GM23338 (cell line): ENCODE measurements at regions not wholly inside any gene's neighbourhood (a gene's known extent, or its start where the extent isn't known, plus 50 kb on each side); places are given as distances from the start of the nearest gene placed in this dataset.

Source experiments
- ATAC-seq: fragments of 200-7000 bp; cut with Tn5 transposase; 3 replicates; pipeline ENCODE4 v1.9.1; 2020
- DNase-seq: peaks from one replicate; pipeline ENCODE4 v3.0.0-alpha.2; 2015; ENCODE audit warnings: low spot score
- H2AFZ ChIP-seq: fragments of 200-600 bp; sonication (generic); 2 replicates; pipeline ENCODE4 v1.8.0; 2016; ENCODE audit warnings: antibody characterized with exemption, mild to moderate bottlenecking, moderate library complexity
- H3F3A ChIP-seq: fragments of 200-600 bp; sonication (generic); replicated peaks from 2 replicates; pipeline ENCODE4 v1.8.0; 2017; ENCODE audit warnings: antibody characterized with exemption, mixed run types, low read depth
- H3K27ac ChIP-seq: fragments of 200-600 bp; sonication (generic); 2 replicates; pipeline ENCODE4 v1.6.1; 2016; ENCODE audit warnings: low read depth
- H3K27me3 ChIP-seq: fragments of 200-600 bp; sonication (generic); 2 replicates; pipeline ENCODE4 v1.8.0; 2016; ENCODE audit warnings: mild to moderate bottlenecking, mixed run types, moderate library complexity; ENCODE audit not compliant: insufficient read depth
- H3K36me3 ChIP-seq: fragments of 200-600 bp; sonication (generic); 2 replicates; pipeline ENCODE4 v1.8.0; 2016; ENCODE audit warnings: mild to moderate bottlenecking; ENCODE audit not compliant: insufficient read depth
- H3K4me1 ChIP-seq: fragments of 200-600 bp; sonication (generic); 2 replicates; pipeline ENCODE4 v1.8.0; 2016; ENCODE audit warnings: mild to moderate bottlenecking, moderate library complexity; ENCODE audit not compliant: insufficient read depth
- H3K4me2 ChIP-seq: fragments of 200-600 bp; sonication (generic); 2 replicates; pipeline ENCODE4 v1.7.1; 2017; ENCODE audit warnings: mixed run types
- H3K4me3 ChIP-seq: fragments of 200-600 bp; sonication (generic); 2 replicates; pipeline ENCODE4 v1.6.1; 2016; ENCODE audit warnings: mixed run types
- H3K79me2 ChIP-seq: fragments of 200-600 bp; sonication (generic); replicated peaks from 2 replicates; pipeline ENCODE4 v1.8.0; 2017; ENCODE audit warnings: mild to moderate bottlenecking; ENCODE audit not compliant: insufficient read depth
- H3K9me2 ChIP-seq: fragments of 200-600 bp; sonication (generic); 2 replicates; pipeline ENCODE4 v1.8.0; 2017; ENCODE audit not compliant: insufficient read depth
- H4K20me1 ChIP-seq: fragments of 200-600 bp; sonication (generic); replicated peaks from 2 replicates; pipeline ENCODE4 v1.8.0; 2017; ENCODE audit warnings: mild to moderate bottlenecking; ENCODE audit not compliant: insufficient read depth
- H3K27ac Mint-ChIP-seq: 2 replicates; pipeline ENCODE4 v1.8.0; 2020; ENCODE audit warnings: inconsistent platforms, mild to moderate bottlenecking, moderate library complexity, mixed read lengths
- H3K27me3 Mint-ChIP-seq: 3 replicates; pipeline ENCODE4 v1.8.0; 2022; ENCODE audit warnings: low read depth, mild to moderate bottlenecking, moderate library complexity, mixed read lengths, inconsistent platforms; ENCODE audit not compliant: insufficient read depth, poor library complexity
- H3K36me3 Mint-ChIP-seq: 3 replicates; pipeline ENCODE4 v1.8.0; 2021; ENCODE audit warnings: low read depth, mild to moderate bottlenecking, inconsistent platforms, moderate library complexity, mixed read lengths
- H3K4me1 Mint-ChIP-seq: 3 replicates; pipeline ENCODE4 v1.8.0; 2020; ENCODE audit warnings: mild to moderate bottlenecking, inconsistent platforms, mixed read lengths
- H3K4me3 Mint-ChIP-seq: 3 replicates; pipeline ENCODE4 v1.8.0; 2021; ENCODE audit warnings: moderate library complexity, mild to moderate bottlenecking, inconsistent platforms, mixed read lengths
- H3K9me3 Mint-ChIP-seq: 3 replicates; pipeline ENCODE4 v1.8.0; 2020; ENCODE audit warnings: moderate library complexity, mild to moderate bottlenecking, inconsistent platforms, mixed read lengths
- CREB1 ChIP-seq: fragments of 250-450 bp; sonication (Bioruptor Pico); IDR thresholded peaks from 2 replicates; pipeline ENCODE4 v1.5.0; 2020; ENCODE audit warnings: low read depth, mild to moderate bottlenecking, moderate library complexity
- EZH2 ChIP-seq: fragments of 200-600 bp; sonication (generic); IDR thresholded peaks from one replicate; pipeline ENCODE4 v1.8.0; 2017; ENCODE audit warnings: antibody characterized with exemption, mild to moderate bottlenecking, low read depth; ENCODE audit not compliant: unreplicated experiment
- EZH2phosphoT487 ChIP-seq: fragments of 200-600 bp; sonication (generic); IDR thresholded peaks from one replicate; pipeline ENCODE4 v1.8.1; 2018; ENCODE audit warnings: antibody characterized with exemption; ENCODE audit not compliant: unreplicated experiment
- JUNB ChIP-seq: IDR thresholded peaks from one replicate; pipeline ENCODE4 v1.6.1; 2016; ENCODE audit warnings: antibody characterized with exemption; ENCODE audit not compliant: unreplicated experiment
- NANOG ChIP-seq: IDR thresholded peaks from 2 replicates; pipeline ENCODE4 v1.6.1; 2016; ENCODE audit warnings: antibody characterized with exemption, borderline replicate concordance
- POLR2AphosphoS5 ChIP-seq: IDR thresholded peaks from 2 replicates; pipeline ENCODE4 v1.6.1; 2016; ENCODE audit warnings: antibody characterized with exemption, low read depth
- STAT1 ChIP-seq: IDR thresholded peaks from one replicate; pipeline ENCODE4 v1.6.1; 2016; ENCODE audit warnings: antibody characterized with exemption; ENCODE audit not compliant: unreplicated experiment
- ZNF114 ChIP-seq: fragments of 250-450 bp; sonication (Bioruptor Pico); IDR thresholded peaks from 2 replicates; pipeline ENCODE4 v1.5.0; 2020; ENCODE audit warnings: mild to moderate bottlenecking, moderate library complexity
- ZNF331 ChIP-seq: fragments of 250-450 bp; sonication (Bioruptor Pico); IDR thresholded peaks from 2 replicates; pipeline ENCODE4 v1.5.0; 2020; ENCODE audit warnings: low read depth, mild to moderate bottlenecking, moderate library complexity
- TF ChIP-seq, protein P1 (sequence below): IDR thresholded peaks from 2 replicates; pipeline ENCODE4 v1.6.1; 2016; ENCODE audit warnings: antibody characterized with exemption
- TF ChIP-seq, protein P2 (sequence below): IDR thresholded peaks from one replicate; pipeline ENCODE4 v1.6.1; 2018; ENCODE audit warnings: antibody characterized with exemption; ENCODE audit not compliant: unreplicated experiment
- TF ChIP-seq, protein P3 (sequence below), 2 experiments: fragments of 200-600 bp in 1 of 2; sonication (generic) in 1 of 2; conservative IDR thresholded peaks; 2 replicates each; pipeline versions ENCODE4 v1.5.1 to v1.6.1; 2016 to 2017; ENCODE audit warnings: antibody characterized with exemption in 2 of 2, low read depth in 2 of 2, mild to moderate bottlenecking in 2 of 2, moderate library complexity in 1 of 2
- TF ChIP-seq, protein P4 (sequence below): fragments of 250-450 bp; sonication (Bioruptor Pico); IDR thresholded peaks from 2 replicates; pipeline ENCODE4 v1.5.0; 2020; ENCODE audit warnings: mild to moderate bottlenecking, moderate library complexity

- Mint-ChIP-seq H3K4me3 (no peak overlapping the region), H3K4me1 (no peaks in the 10 kb centered on the region; the same call in 2 of the 3 replicates), H3K27ac (no peak overlapping the region), H3K27me3 (peaks cover 2% of the 10 kb centered on the region), H3K9me3 (peaks cover 25% of the 10 kb centered on the region), H3K36me3 (peaks cover 19% of the 10 kb centered on the region)
- H3K4me3 ChIP-seq: no peak overlapping the region
- H2AFZ ChIP-seq: no peak overlapping the region
- H3K9me2 ChIP-seq: 0 out of 2 replicates have a peak, but pooled peaks cover 2% of the 10 kb centered on the region
- TF ChIP-seq ZNF331 (CRISPR knock-in tag) (no peak), NANOG (no peak), CREB1 (no peak), STAT1 (no peak), ZNF114 (no peak), JUNB (no peak), POLR2AphosphoS5 (no peak), EZH2phosphoT487 (no peak), EZH2 (no peak)
- TF ChIP-seq, protein P1, sequence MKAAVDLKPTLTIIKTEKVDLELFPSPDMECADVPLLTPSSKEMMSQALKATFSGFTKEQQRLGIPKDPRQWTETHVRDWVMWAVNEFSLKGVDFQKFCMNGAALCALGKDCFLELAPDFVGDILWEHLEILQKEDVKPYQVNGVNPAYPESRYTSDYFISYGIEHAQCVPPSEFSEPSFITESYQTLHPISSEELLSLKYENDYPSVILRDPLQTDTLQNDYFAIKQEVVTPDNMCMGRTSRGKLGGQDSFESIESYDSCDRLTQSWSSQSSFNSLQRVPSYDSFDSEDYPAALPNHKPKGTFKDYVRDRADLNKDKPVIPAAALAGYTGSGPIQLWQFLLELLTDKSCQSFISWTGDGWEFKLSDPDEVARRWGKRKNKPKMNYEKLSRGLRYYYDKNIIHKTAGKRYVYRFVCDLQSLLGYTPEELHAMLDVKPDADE: no peak
- TF ChIP-seq, protein P2, sequence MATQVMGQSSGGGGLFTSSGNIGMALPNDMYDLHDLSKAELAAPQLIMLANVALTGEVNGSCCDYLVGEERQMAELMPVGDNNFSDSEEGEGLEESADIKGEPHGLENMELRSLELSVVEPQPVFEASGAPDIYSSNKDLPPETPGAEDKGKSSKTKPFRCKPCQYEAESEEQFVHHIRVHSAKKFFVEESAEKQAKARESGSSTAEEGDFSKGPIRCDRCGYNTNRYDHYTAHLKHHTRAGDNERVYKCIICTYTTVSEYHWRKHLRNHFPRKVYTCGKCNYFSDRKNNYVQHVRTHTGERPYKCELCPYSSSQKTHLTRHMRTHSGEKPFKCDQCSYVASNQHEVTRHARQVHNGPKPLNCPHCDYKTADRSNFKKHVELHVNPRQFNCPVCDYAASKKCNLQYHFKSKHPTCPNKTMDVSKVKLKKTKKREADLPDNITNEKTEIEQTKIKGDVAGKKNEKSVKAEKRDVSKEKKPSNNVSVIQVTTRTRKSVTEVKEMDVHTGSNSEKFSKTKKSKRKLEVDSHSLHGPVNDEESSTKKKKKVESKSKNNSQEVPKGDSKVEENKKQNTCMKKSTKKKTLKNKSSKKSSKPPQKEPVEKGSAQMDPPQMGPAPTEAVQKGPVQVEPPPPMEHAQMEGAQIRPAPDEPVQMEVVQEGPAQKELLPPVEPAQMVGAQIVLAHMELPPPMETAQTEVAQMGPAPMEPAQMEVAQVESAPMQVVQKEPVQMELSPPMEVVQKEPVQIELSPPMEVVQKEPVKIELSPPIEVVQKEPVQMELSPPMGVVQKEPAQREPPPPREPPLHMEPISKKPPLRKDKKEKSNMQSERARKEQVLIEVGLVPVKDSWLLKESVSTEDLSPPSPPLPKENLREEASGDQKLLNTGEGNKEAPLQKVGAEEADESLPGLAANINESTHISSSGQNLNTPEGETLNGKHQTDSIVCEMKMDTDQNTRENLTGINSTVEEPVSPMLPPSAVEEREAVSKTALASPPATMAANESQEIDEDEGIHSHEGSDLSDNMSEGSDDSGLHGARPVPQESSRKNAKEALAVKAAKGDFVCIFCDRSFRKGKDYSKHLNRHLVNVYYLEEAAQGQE: no peak
- TF ChIP-seq, protein P3, sequence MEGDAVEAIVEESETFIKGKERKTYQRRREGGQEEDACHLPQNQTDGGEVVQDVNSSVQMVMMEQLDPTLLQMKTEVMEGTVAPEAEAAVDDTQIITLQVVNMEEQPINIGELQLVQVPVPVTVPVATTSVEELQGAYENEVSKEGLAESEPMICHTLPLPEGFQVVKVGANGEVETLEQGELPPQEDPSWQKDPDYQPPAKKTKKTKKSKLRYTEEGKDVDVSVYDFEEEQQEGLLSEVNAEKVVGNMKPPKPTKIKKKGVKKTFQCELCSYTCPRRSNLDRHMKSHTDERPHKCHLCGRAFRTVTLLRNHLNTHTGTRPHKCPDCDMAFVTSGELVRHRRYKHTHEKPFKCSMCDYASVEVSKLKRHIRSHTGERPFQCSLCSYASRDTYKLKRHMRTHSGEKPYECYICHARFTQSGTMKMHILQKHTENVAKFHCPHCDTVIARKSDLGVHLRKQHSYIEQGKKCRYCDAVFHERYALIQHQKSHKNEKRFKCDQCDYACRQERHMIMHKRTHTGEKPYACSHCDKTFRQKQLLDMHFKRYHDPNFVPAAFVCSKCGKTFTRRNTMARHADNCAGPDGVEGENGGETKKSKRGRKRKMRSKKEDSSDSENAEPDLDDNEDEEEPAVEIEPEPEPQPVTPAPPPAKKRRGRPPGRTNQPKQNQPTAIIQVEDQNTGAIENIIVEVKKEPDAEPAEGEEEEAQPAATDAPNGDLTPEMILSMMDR (conservative IDR thresholded peaks at IDR 0.05; ENCODE audit: low read depth in 2 of 2): no peak
- TF ChIP-seq, protein P4, sequence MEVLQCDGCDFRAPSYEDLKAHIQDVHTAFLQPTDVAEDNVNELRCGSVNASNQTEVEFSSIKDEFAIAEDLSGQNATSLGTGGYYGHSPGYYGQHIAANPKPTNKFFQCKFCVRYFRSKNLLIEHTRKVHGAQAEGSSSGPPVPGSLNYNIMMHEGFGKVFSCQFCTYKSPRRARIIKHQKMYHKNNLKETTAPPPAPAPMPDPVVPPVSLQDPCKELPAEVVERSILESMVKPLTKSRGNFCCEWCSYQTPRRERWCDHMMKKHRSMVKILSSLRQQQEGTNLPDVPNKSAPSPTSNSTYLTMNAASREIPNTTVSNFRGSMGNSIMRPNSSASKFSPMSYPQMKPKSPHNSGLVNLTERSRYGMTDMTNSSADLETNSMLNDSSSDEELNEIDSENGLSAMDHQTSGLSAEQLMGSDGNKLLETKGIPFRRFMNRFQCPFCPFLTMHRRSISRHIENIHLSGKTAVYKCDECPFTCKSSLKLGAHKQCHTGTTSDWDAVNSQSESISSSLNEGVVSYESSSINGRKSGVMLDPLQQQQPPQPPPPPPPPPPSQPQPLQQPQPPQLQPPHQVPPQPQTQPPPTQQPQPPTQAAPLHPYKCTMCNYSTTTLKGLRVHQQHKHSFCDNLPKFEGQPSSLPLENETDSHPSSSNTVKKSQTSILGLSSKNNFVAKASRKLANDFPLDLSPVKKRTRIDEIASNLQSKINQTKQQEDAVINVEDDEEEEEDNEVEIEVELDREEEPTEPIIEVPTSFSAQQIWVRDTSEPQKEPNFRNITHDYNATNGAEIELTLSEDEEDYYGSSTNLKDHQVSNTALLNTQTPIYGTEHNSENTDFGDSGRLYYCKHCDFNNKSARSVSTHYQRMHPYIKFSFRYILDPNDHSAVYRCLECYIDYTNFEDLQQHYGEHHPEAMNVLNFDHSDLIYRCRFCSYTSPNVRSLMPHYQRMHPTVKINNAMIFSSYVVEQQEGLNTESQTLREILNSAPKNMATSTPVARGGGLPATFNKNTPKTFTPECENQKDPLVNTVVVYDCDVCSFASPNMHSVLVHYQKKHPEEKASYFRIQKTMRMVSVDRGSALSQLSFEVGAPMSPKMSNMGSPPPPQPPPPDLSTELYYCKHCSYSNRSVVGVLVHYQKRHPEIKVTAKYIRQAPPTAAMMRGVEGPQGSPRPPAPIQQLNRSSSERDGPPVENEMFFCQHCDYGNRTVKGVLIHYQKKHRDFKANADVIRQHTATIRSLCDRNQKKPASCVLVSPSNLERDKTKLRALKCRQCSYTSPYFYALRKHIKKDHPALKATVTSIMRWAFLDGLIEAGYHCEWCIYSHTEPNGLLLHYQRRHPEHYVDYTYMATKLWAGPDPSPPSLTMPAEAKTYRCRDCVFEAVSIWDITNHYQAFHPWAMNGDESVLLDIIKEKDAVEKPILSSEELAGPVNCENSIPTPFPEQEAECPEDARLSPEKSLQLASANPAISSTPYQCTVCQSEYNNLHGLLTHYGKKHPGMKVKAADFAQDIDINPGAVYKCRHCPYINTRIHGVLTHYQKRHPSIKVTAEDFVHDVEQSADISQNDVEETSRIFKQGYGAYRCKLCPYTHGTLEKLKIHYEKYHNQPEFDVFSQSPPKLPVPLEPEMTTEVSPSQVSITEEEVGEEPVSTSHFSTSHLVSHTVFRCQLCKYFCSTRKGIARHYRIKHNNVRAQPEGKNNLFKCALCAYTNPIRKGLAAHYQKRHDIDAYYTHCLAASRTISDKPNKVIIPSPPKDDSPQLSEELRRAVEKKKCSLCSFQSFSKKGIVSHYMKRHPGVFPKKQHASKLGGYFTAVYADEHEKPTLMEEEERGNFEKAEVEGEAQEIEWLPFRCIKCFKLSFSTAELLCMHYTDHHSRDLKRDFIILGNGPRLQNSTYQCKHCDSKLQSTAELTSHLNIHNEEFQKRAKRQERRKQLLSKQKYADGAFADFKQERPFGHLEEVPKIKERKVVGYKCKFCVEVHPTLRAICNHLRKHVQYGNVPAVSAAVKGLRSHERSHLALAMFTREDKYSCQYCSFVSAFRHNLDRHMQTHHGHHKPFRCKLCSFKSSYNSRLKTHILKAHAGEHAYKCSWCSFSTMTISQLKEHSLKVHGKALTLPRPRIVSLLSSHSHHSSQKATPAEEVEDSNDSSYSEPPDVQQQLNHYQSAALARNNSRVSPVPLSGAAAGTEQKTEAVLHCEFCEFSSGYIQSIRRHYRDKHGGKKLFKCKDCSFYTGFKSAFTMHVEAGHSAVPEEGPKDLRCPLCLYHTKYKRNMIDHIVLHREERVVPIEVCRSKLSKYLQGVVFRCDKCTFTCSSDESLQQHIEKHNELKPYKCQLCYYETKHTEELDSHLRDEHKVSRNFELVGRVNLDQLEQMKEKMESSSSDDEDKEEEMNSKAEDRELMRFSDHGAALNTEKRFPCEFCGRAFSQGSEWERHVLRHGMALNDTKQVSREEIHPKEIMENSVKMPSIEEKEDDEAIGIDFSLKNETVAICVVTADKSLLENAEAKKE (CRISPR knock-in tag): no peak
- H3K4me1 ChIP-seq: no peaks in the 10 kb centered on the region
- H3K27ac ChIP-seq: no peak overlapping the region
- no peaks in the 10 kb centered on the region for H3K27me3 ChIP-seq
- H3K79me2 ChIP-seq: no peaks in the 10 kb centered on the region
- H4K20me1 ChIP-seq: no peaks in the 10 kb centered on the region
- no peak for DNase-seq
- H3F3A ChIP-seq: no peaks in the 10 kb centered on the region
- H3K4me2 ChIP-seq: no peak overlapping the region
- H3K36me3 ChIP-seq: 0 out of 2 replicates have a peak, but pooled peaks cover 3% of the 10 kb centered on the region
- no peak for ATAC-seq
Measured at GRCh38 chr1:232327899-232328298, 302.0 kb downstream of the SIPA1L2 start.
